ENCODE measurements at regions not wholly inside any gene's neighbourhood (a gene's known extent, or its start where the extent isn't known, plus 50 kb on each side); places are given as distances from the start of the nearest gene placed in this dataset.

- Histone ChIP-seq H3F3A (ENCODE audit: low read depth) (no peaks in the 10 kb centered on the region), H3K4me3 (ENCODE audit: low read length, poor library complexity, severe bottlenecking) (no peak overlapping the region), H3K9me2 (replicated peaks; ENCODE audit: low read depth, low read length) (no peaks in the 10 kb centered on the region), H3K4me1 (ENCODE audit: insufficient read depth, low read length, poor library complexity, severe bottlenecking) (no peaks in the 10 kb centered on the region), H3K36me3 (ENCODE audit: insufficient read depth, low read length) (no peaks in the 10 kb centered on the region), H2AFZ (ENCODE audit: low read length) (no peak overlapping the region), H3K9ac (ENCODE audit: low read depth, low read length, poor library complexity, severe bottlenecking) (no peak overlapping the region), H3K27me3 (ENCODE audit: insufficient read depth, low read length, poor library complexity, severe bottlenecking) (no peaks in the 10 kb centered on the region), H3K4me2 (ENCODE audit: low read depth, low read length, poor library complexity, severe bottlenecking) (no peak overlapping the region), H4K20me1 (ENCODE audit: insufficient read depth, low read length, poor library complexity, severe bottlenecking) (no peaks in the 10 kb centered on the region), H3K9me3 (ENCODE audit: insufficient read depth, low read depth, low read length) (no peaks in the 10 kb centered on the region), H3K79me2 (ENCODE audit: insufficient read depth, low read length) (no peaks in the 10 kb centered on the region)
- TF ChIP-seq EZH2phosphoT487 (IDR thresholded peaks at IDR 0.05; ENCODE audit: borderline replicate concordance), result no peak
- TF ChIP-seq, protein P1, sequence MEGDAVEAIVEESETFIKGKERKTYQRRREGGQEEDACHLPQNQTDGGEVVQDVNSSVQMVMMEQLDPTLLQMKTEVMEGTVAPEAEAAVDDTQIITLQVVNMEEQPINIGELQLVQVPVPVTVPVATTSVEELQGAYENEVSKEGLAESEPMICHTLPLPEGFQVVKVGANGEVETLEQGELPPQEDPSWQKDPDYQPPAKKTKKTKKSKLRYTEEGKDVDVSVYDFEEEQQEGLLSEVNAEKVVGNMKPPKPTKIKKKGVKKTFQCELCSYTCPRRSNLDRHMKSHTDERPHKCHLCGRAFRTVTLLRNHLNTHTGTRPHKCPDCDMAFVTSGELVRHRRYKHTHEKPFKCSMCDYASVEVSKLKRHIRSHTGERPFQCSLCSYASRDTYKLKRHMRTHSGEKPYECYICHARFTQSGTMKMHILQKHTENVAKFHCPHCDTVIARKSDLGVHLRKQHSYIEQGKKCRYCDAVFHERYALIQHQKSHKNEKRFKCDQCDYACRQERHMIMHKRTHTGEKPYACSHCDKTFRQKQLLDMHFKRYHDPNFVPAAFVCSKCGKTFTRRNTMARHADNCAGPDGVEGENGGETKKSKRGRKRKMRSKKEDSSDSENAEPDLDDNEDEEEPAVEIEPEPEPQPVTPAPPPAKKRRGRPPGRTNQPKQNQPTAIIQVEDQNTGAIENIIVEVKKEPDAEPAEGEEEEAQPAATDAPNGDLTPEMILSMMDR (conservative IDR thresholded peaks at IDR 0.05; ENCODE audit: low read length), result no peak
These were observed 225.5 kb upstream of the VRK2 start for GRCh38 chr2:57821088-57821487.

DNA sequence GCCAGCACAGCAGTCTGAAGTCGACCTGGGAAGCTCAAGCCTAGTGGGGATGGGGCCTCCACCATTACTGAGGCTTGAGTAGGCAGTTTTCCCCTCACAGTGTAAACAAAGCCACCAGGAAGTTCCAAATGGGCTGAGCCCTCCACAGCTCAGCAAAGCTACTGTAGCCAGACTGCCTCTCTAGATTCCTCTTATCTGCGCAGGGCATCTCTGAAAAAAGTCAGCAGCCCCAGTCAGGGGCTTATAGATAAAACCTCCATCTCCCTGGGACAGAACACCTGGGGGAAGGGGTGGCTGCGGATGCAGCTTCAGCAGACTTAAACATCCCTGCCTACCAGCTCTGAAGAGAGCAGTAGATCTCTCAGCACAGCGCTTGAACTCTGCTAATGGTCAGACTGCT is 218.4 kb upstream of the VRK2 start:
- H3K4me1 ChIP-seq (ENCODE audit: insufficient read depth, low read length, poor library complexity, severe bottlenecking), result no peaks in the 10 kb centered on the region
- H3F3A ChIP-seq (ENCODE audit: low read depth), result no peaks in the 10 kb centered on the region
- H4K20me1 ChIP-seq (ENCODE audit: insufficient read depth, low read length, poor library complexity, severe bottlenecking), result no peaks in the 10 kb centered on the region
- H3K27me3 ChIP-seq (ENCODE audit: insufficient read depth, low read length, poor library complexity, severe bottlenecking), result no peaks in the 10 kb centered on the region
- no peaks in the 10 kb centered on the region for H3K9me2 ChIP-seq (replicated peaks; ENCODE audit: low read depth, low read length)
- H3K79me2 ChIP-seq (ENCODE audit: insufficient read depth, low read length), result no peaks in the 10 kb centered on the region
- H3K4me2 ChIP-seq (ENCODE audit: low read depth, low read length, poor library complexity, severe bottlenecking), result no peak overlapping the region
- H2AFZ ChIP-seq (ENCODE audit: low read length), result no peak overlapping the region
- TF ChIP-seq, protein P1 (conservative IDR thresholded peaks at IDR 0.05; ENCODE audit: low read length), result no peak
- no peak for TF ChIP-seq EZH2phosphoT487 (IDR thresholded peaks at IDR 0.05; ENCODE audit: borderline replicate concordance)
- H3K9ac ChIP-seq (ENCODE audit: low read depth, low read length, poor library complexity, severe bottlenecking), result no peak overlapping the region
- H3K36me3 ChIP-seq (ENCODE audit: insufficient read depth, low read length), result no peaks in the 10 kb centered on the region
- H3K9me3 ChIP-seq (ENCODE audit: insufficient read depth, low read depth, low read length), result no peaks in the 10 kb centered on the region
- no peak overlapping the region for H3K4me3 ChIP-seq (ENCODE audit: low read length, poor library complexity, severe bottlenecking)

DNA sequence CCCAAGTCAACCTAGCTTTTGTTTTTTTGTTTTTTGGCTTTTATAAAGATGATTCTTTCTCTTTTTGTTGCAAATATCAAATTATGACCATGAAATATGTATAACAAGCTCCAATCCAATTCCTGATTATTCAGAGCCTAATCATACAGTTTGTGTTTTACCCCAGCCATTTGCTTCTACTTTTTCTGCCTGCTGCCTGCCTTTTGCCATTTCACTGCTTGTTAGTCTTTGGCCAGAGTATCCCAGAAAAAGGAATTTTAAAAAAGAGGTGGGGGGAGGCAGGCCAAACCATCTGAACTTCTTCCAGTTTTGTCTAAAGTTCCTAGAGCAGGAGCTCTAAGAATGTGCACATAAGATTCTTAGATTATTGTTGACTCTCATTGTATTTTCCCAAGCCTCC is 211.9 kb upstream of the VRK2 start:
- Histone ChIP-seq H3K9ac (ENCODE audit: low read depth, low read length, poor library complexity, severe bottlenecking) (no peak overlapping the region), H3K79me2 (ENCODE audit: insufficient read depth, low read length) (no peaks in the 10 kb centered on the region), H3F3A (ENCODE audit: low read depth) (no peaks in the 10 kb centered on the region), H3K4me2 (ENCODE audit: low read depth, low read length, poor library complexity, severe bottlenecking) (no peak overlapping the region), H4K20me1 (ENCODE audit: insufficient read depth, low read length, poor library complexity, severe bottlenecking) (no peaks in the 10 kb centered on the region), H3K9me2 (replicated peaks; ENCODE audit: low read depth, low read length) (no peaks in the 10 kb centered on the region), H3K4me3 (ENCODE audit: low read length, poor library complexity, severe bottlenecking) (no peak overlapping the region), H3K4me1 (ENCODE audit: insufficient read depth, low read length, poor library complexity, severe bottlenecking) (no peaks in the 10 kb centered on the region), H3K36me3 (ENCODE audit: insufficient read depth, low read length) (no peaks in the 10 kb centered on the region), H3K9me3 (ENCODE audit: insufficient read depth, low read depth, low read length) (no peaks in the 10 kb centered on the region), H2AFZ (ENCODE audit: low read length) (no peak overlapping the region), H3K27me3 (ENCODE audit: insufficient read depth, low read length, poor library complexity, severe bottlenecking) (no peaks in the 10 kb centered on the region)
- TF ChIP-seq, protein P1 (conservative IDR thresholded peaks at IDR 0.05; ENCODE audit: low read length), result no peak
- TF ChIP-seq EZH2phosphoT487 (IDR thresholded peaks at IDR 0.05; ENCODE audit: borderline replicate concordance), result no peak
